NT2/D1 (cell line): ENCODE measurements at regions not wholly inside any gene's neighbourhood (a gene's known extent, or its start where the extent isn't known, plus 50 kb on each side); places are given as distances from the start of the nearest gene placed in this dataset.

ENCODE experiments used
- YY1 ChIP-seq: IDR thresholded peaks from 2 replicates; pipeline ENCODE4 v1.6.1; 2011; ENCODE audit not compliant: insufficient read length, insufficient read depth
- ZNF274 ChIP-seq: IDR thresholded peaks from 2 replicates; pipeline ENCODE4 v1.6.1; 2011; ENCODE audit warnings: mild to moderate bottlenecking, low read depth, low read length

DNA sequence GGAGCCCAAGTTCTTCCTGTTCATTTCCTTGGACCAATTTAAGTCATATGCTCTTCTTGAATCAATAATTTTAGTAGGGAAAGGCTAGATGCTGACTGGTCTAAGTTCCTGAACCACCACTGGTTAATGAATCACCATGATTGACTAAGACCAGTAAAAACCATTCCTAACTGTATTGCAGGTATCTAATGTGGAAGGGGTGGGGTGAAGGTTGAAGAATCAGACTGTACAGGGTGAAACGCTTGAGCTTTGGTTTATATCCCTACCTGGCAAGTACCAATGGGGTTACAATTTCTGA lies 100.1 kb downstream of the DYRK2 start:
- TF ChIP-seq ZNF274 (no peak), YY1 (no peak)
